Ishikawa (cell line): ENCODE measurements at regions not wholly inside any gene's neighbourhood (a gene's known extent, or its start where the extent isn't known, plus 50 kb on each side); places are given as distances from the start of the nearest gene placed in this dataset.

Experiments used
- CREB1 ChIP-seq: IDR thresholded peaks from 2 replicates; pipeline ENCODE4 v1.6.1; 2012; ENCODE audit warnings: low read depth
- FOXM1 ChIP-seq: IDR thresholded peaks from 2 replicates; pipeline ENCODE4 v1.6.1; 2012; ENCODE audit warnings: low read depth, borderline replicate concordance
- MAX ChIP-seq: IDR thresholded peaks from 2 replicates; pipeline ENCODE4 v1.6.1; 2012
- USF1 ChIP-seq: IDR thresholded peaks from 2 replicates; pipeline ENCODE4 v1.6.1; 2012
- YY1 ChIP-seq: IDR thresholded peaks from 2 replicates; pipeline ENCODE4 v1.6.1; 2012; ENCODE audit warnings: low read depth

DNA sequence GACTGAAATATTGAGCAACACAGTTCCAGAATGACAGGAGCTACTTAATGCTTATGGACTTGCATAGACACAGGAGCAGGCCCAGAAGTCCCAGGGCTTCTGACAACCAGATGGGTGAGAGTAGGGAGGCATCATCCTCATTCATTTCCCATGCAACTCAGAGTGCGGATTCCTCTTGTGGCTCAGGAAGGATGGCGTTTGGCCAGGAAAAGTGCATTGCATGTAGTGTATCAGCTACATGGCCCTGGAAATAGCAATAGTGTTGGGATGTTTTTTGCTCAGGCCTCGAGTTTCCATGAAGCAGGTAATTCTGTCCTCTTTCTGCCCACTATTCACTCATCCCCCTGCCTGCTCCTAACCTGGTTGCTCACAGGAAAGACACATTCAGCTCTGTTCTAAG is 136.6 kb downstream of the PDGFRA start:
- no peak for TF ChIP-seq USF1
- no peak for TF ChIP-seq FOXM1
- no peak for TF ChIP-seq YY1
- no peak for TF ChIP-seq MAX
- no peak for TF ChIP-seq CREB1
